SK-N-MC (cell line): ENCODE measurements at regions not wholly inside any gene's neighbourhood (a gene's known extent, or its start where the extent isn't known, plus 50 kb on each side); places are given as distances from the start of the nearest gene placed in this dataset.

ENCODE experiments used
- EZH2 ChIP-seq: fragments of 200-600 bp; sonication (generic); IDR thresholded peaks from one replicate; pipeline ENCODE4 v1.6.1; 2017; ENCODE audit warnings: antibody characterized with exemption
- FOXP2 ChIP-seq: optimal IDR thresholded peaks from 2 replicates; pipeline ENCODE3; 2011; ENCODE audit warnings: mild to moderate bottlenecking, moderate library complexity; ENCODE audit not compliant: insufficient read depth; ENCODE audit errors: extremely low read length, control extremely low read depth
- POLR2AphosphoS5 ChIP-seq: IDR thresholded peaks from 2 replicates; pipeline ENCODE4 v1.6.1; 2012; ENCODE audit warnings: mild to moderate bottlenecking, low read depth, low read length, borderline replicate concordance

DNA sequence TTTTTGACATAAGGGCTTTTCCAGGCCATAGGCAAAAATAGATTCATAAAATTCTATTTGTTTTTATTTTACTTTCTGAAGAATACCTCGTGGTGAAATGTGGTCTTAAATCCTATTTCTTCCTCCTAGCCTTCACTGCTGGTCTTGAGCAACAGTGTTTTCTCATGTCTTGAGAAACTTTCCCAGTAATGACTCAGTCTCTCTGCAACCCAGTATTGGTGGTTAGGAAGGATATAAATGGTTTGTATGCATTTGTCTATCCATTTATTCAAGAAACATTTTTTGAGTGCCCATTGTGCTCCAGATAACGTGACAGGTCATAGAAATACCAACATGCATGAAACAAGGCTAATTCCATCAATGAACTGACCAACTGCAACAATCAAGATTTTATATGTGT lies 213.9 kb downstream of the TMEM114 start:
- no peak for TF ChIP-seq EZH2
- TF ChIP-seq POLR2AphosphoS5 = no peak
- no peak for TF ChIP-seq FOXP2
